RWPE1 (cell line): ENCODE measurements at regions not wholly inside any gene's neighbourhood (a gene's known extent, or its start where the extent isn't known, plus 50 kb on each side); places are given as distances from the start of the nearest gene placed in this dataset.
A peak's percentile ranks its signal among the peaks of the same experiment; 100 is the strongest.

Experiments used
- CTCF ChIA-PET: fragments of 350-600 bp; sonication (Branson Sonifier 250); formaldehyde crosslinking; extraction: SDS; loops from one replicate; lab custom pipeline; 2021; lab: Yijun Ruan, JAX
- POLR2A ChIA-PET: fragments of 400-600 bp; formaldehyde crosslinking; extraction: SDS; loops from one replicate; lab custom pipeline; 2020; ENCODE audit warnings: antibody characterized with exemption; ENCODE audit not compliant: low non-redundant PET; lab: Yijun Ruan, JAX
- DNase-seq: peaks from one replicate; pipeline ENCODE4 v3.0.0; 2012; ENCODE audit warnings: low spot score
- H3K27ac ChIP-seq: fragments of 450-650 bp; 2 replicates; pipeline ENCODE4 v1.5.1; 2017
- CTCF ChIP-seq: fragments of 450-650 bp; conservative IDR thresholded peaks from 2 replicates; pipeline ENCODE4 v1.5.1; 2017; ENCODE audit warnings: low read depth, mild to moderate bottlenecking

- TF ChIP-seq CTCF = no peak
- no peak for DNase-seq
- ChIA-PET POLR2A (no interaction called here), CTCF (interaction anchor here (1.0 kb wide), 1 partner anchor 69 kb away, joined by 3 read pairs; no protein-coding TSS in a partner anchor)
- no peak overlapping the region for H3K27ac ChIP-seq
Measured at GRCh38 chr3:181250714-181251113, 261.2 kb upstream of the DNAJC19 start.

GRCh38 chr3:181239441-181239840 is 249.9 kb upstream of the DNAJC19 start:
- POLR2A ChIA-PET = no interaction called here

GRCh38 chr3:181230258-181230657 is 240.7 kb upstream of the DNAJC19 start:
- no peak overlapping the region for H3K27ac ChIP-seq
- DNase-seq = no peak
- ChIA-PET POLR2A (no interaction called here), CTCF (no interaction called here)
- no peak for TF ChIP-seq CTCF

More at GRCh38 chr3:181239441-181239840, 249.9 kb upstream of the DNAJC19 start:
- DNase-seq = no peak
- TF ChIP-seq CTCF = no peak
- CTCF ChIA-PET = no interaction called here
- H3K27ac ChIP-seq = no peak overlapping the region

- no peak overlapping the region for H3K27ac ChIP-seq
- POLR2A ChIA-PET = no interaction called here
- CTCF ChIA-PET = no interaction called here
- TF ChIP-seq CTCF = no peak
- no peak for DNase-seq
Measured at GRCh38 chr3:181213347-181213746, 223.8 kb upstream of the DNAJC19 start.

- POLR2A ChIA-PET = no interaction called here
- H3K27ac ChIP-seq = no peak overlapping the region
- no peak for DNase-seq
- CTCF ChIA-PET = no interaction called here
- no peak for TF ChIP-seq CTCF
Measured at GRCh38 chr3:181212271-181212670, 222.7 kb upstream of the DNAJC19 start.

- ChIA-PET CTCF (interaction anchor here (0.5 to 2.3 kb wide), 6 partner anchors 18 to 490 kb away, joined by 3 to 35 read pairs (median 4); no protein-coding TSS in a partner anchor), POLR2A (no interaction called here)
- no peak overlapping the region for H3K27ac ChIP-seq
- peak; percentile 39; the same call in 1 of the 2 replicates for TF ChIP-seq CTCF
- DNase-seq = peak; percentile 7
Measured at GRCh38 chr3:181210275-181210674, 220.7 kb upstream of the DNAJC19 start.
